ENCODE measurements at regions not wholly inside any gene's neighbourhood (a gene's known extent, or its start where the extent isn't known, plus 50 kb on each side); places are given as distances from the start of the nearest gene placed in this dataset.
A peak's percentile ranks its signal among the peaks of the same experiment; 100 is the strongest.
"Not testable (repeated sequence)": the region's sequence is repeated elsewhere in the genome, so short reads cannot be mapped to it uniquely, and the experiment has no call there.

GRCh38 chr7:23895666-23896096 is 185.7 kb downstream of the STK31 start:
- Histone ChIP-seq H3K4me3 (no peak overlapping the region), H3K27me3 (peaks cover 0 to 46% (median 17%) of the 10 kb centered on the region in 11 experiments; a peak in 17 of 22 replicates), H3K27ac (no peak overlapping the region), H3K36me3 (no peaks in the 10 kb centered on the region), H3K9me3 (replicated peaks in 1 of 11) (0 out of 22 replicates have a peak, but pooled peaks cover 0 to 5% (median 0%) of the 10 kb centered on the region in 11 experiments), H4K20me1 (peaks cover 0 to 22% (median 4%) of the 10 kb centered on the region in 11 experiments; a peak in 6 of 22 replicates), H3K4me2 (peak overlapping the region; percentile 56 to 90 (median 81)), H3K4me1 (peaks cover 30 to 37% (median 35%) of the 10 kb centered on the region in 10 experiments), H3K9ac (no peak overlapping the region)
- no peak for TF ChIP-seq Cebpa-rat (IDR thresholded peaks at IDR 0.05)

- Histone ChIP-seq H3K4me3 (no peak overlapping the region), H4K20me1 (peaks cover 0 to 21% (median 0%) of the 10 kb centered on the region in 11 experiments; a peak in 6 of 22 replicates)
- no peak for TF ChIP-seq Cebpa-rat (IDR thresholded peaks at IDR 0.05)
Measured at GRCh38 chr7:23898619-23899018, 188.6 kb downstream of the STK31 start.

GRCh38 chr7:23904901-23905300 is 194.9 kb downstream of the STK31 start:
- H3K4me1 ChIP-seq; H3K27me3 ChIP-seq; H3K9ac ChIP-seq; H3K36me3 ChIP-seq; H3K27ac ChIP-seq; H4K20me1 ChIP-seq; H3K4me3 ChIP-seq; H3K9me3 ChIP-seq (replicated peaks in 1 of 11); H3K4me2 ChIP-seq: not testable (repeated sequence)

More at GRCh38 chr7:23898619-23899018, 188.6 kb downstream of the STK31 start:
- Histone ChIP-seq H3K36me3 (no peaks in the 10 kb centered on the region), H3K9me3 (replicated peaks in 1 of 11) (peaks cover 0 to 5% (median 0%) of the 10 kb centered on the region in 11 experiments; a peak in 1 of 22 replicates), H3K27me3 (peaks cover 0 to 24% (median 4%) of the 10 kb centered on the region in 11 experiments; a peak in 13 of 22 replicates), H3K4me2 (no peak overlapping the region), H3K4me1 (peaks cover 24 to 32% (median 27%) of the 10 kb centered on the region in 10 experiments), H3K27ac (no peak overlapping the region), H3K9ac (no peak overlapping the region)

- Histone ChIP-seq H3K9ac (no peak overlapping the region), H3K27me3 (no peaks in the 10 kb centered on the region), H3K4me3 (no peak overlapping the region), H3K9me3 (replicated peaks in 1 of 11) (peaks cover 0 to 5% (median under 1%) of the 10 kb centered on the region in 11 experiments; a peak in 10 of 22 replicates), H3K4me2 (no peak overlapping the region), H3K36me3 (no peaks in the 10 kb centered on the region), H3K4me1 (no peaks in the 10 kb centered on the region), H4K20me1 (no peaks in the 10 kb centered on the region), H3K27ac (no peak overlapping the region)
- no peak for TF ChIP-seq Cebpa-rat (IDR thresholded peaks at IDR 0.05)
Measured at GRCh38 chr7:23907012-23907411, 197.0 kb downstream of the STK31 start.

- H3K36me3 ChIP-seq = no peaks in the 10 kb centered on the region
- no peaks in the 10 kb centered on the region for H4K20me1 ChIP-seq
- H3K27me3 ChIP-seq = no peaks in the 10 kb centered on the region
- no peak for TF ChIP-seq Cebpa-rat (IDR thresholded peaks at IDR 0.05)
- no peak overlapping the region for H3K27ac ChIP-seq
- H3K4me1 ChIP-seq = no peaks in the 10 kb centered on the region
- no peak overlapping the region for H3K4me2 ChIP-seq
- H3K9me3 ChIP-seq (replicated peaks in 1 of 11) = peaks cover 4 to 26% (median 16%) of the 10 kb centered on the region in 11 experiments; a peak in 17 of 22 replicates
- H3K4me3 ChIP-seq = no peak overlapping the region
- H3K9ac ChIP-seq = no peak overlapping the region
Measured at GRCh38 chr7:23909426-23909825, 199.4 kb downstream of the STK31 start.

GRCh38 chr7:23912065-23912464 is 202.0 kb downstream of the STK31 start:
- no peak overlapping the region for H3K9ac ChIP-seq
- no peak overlapping the region for H3K27ac ChIP-seq
- no peaks in the 10 kb centered on the region for H3K27me3 ChIP-seq
- H3K4me2 ChIP-seq = no peak overlapping the region
- H3K9me3 ChIP-seq (replicated peaks in 1 of 11) = peaks cover 4 to 26% (median 16%) of the 10 kb centered on the region in 11 experiments; a peak in 17 of 22 replicates
- no peaks in the 10 kb centered on the region for H3K36me3 ChIP-seq
- H3K4me3 ChIP-seq = no peak overlapping the region
- H3K4me1 ChIP-seq = no peaks in the 10 kb centered on the region
- TF ChIP-seq Cebpa-rat (IDR thresholded peaks at IDR 0.05) = no peak
- no peaks in the 10 kb centered on the region for H4K20me1 ChIP-seq

GRCh38 chr7:23913016-23913415 is 203.0 kb downstream of the STK31 start:
- H3K4me1 ChIP-seq = no peaks in the 10 kb centered on the region

GRCh38 chr7:23915236-23915635 is 205.2 kb downstream of the STK31 start:
- Histone ChIP-seq H3K9me3 (replicated peaks in 1 of 11) (peaks cover 4 to 26% (median 16%) of the 10 kb centered on the region in 11 experiments; a peak in 17 of 22 replicates), H3K4me3 (no peak overlapping the region), H4K20me1 (no peaks in the 10 kb centered on the region), H3K36me3 (no peaks in the 10 kb centered on the region), H3K4me2 (no peak overlapping the region), H3K9ac (no peak overlapping the region), H3K27ac (no peak overlapping the region), H3K4me1 (no peaks in the 10 kb centered on the region), H3K27me3 (no peaks in the 10 kb centered on the region)
- TF ChIP-seq Cebpa-rat (IDR thresholded peaks at IDR 0.05) = no peak

More at GRCh38 chr7:23913016-23913415, 203.0 kb downstream of the STK31 start:
- Histone ChIP-seq H3K9me3 (replicated peaks in 1 of 11) (peaks cover 4 to 26% (median 16%) of the 10 kb centered on the region in 11 experiments; a peak in 17 of 22 replicates), H3K4me2 (no peak overlapping the region), H3K27me3 (no peaks in the 10 kb centered on the region), H3K27ac (no peak overlapping the region), H3K4me3 (no peak overlapping the region), H3K9ac (no peak overlapping the region), H3K36me3 (no peaks in the 10 kb centered on the region), H4K20me1 (no peaks in the 10 kb centered on the region)
- TF ChIP-seq Cebpa-rat (IDR thresholded peaks at IDR 0.05) = no peak

- Histone ChIP-seq H3K27ac (no peak overlapping the region), H3K27me3 (no peaks in the 10 kb centered on the region)
- no peak for TF ChIP-seq Cebpa-rat (IDR thresholded peaks at IDR 0.05)
Measured at GRCh38 chr7:23918286-23918685, 208.3 kb downstream of the STK31 start.

GRCh38 chr7:23918856-23919255 is 208.8 kb downstream of the STK31 start:
- no peak for TF ChIP-seq Cebpa-rat (IDR thresholded peaks at IDR 0.05)
- no peaks in the 10 kb centered on the region for H3K36me3 ChIP-seq
- H3K27ac ChIP-seq = no peak overlapping the region
- no peak overlapping the region for H3K9ac ChIP-seq
- no peaks in the 10 kb centered on the region for H4K20me1 ChIP-seq
- H3K9me3 ChIP-seq (replicated peaks in 1 of 11) = 0 out of 22 replicates have a peak, but pooled peaks cover 0 to 3% (median 0%) of the 10 kb centered on the region in 11 experiments
- H3K4me2 ChIP-seq = 0 out of 22 replicates have a peak overlapping the region, but pooled peaks of 1 of the 11 experiments have one; percentile 1
- no peaks in the 10 kb centered on the region for H3K27me3 ChIP-seq
- no peak overlapping the region for H3K4me3 ChIP-seq
- H3K4me1 ChIP-seq = no peaks in the 10 kb centered on the region

More at GRCh38 chr7:23918286-23918685, 208.3 kb downstream of the STK31 start:
- Histone ChIP-seq H3K4me2 (no peak overlapping the region), H3K9ac (no peak overlapping the region), H3K4me1 (no peaks in the 10 kb centered on the region), H3K9me3 (replicated peaks in 1 of 11) (peaks cover 0 to 9% (median 3%) of the 10 kb centered on the region in 11 experiments; a peak in 12 of 22 replicates), H3K4me3 (no peak overlapping the region), H3K36me3 (no peaks in the 10 kb centered on the region), H4K20me1 (no peaks in the 10 kb centered on the region)

Measured in BLaER1 treated with 17β-estradiol and CSF1 and Interleukin-3, amounts not matched to agents 10 nM and 100 nM (cell line).